UCSD-AML1 (cell line): ENCODE measurements at regions not wholly inside any gene's neighbourhood (a gene's known extent, or its start where the extent isn't known, plus 50 kb on each side); places are given as distances from the start of the nearest gene placed in this dataset.
"Not testable (repeated sequence)": the region's sequence is repeated elsewhere in the genome, so short reads cannot be mapped to it uniquely, and the experiment has no call there.

ENCODE experiments used
- DNase-seq: peaks from one replicate; lab custom pipeline; 2025; ENCODE audit not compliant: unreplicated experiment; lab: John Stamatoyannopoulos, UW

DNA sequence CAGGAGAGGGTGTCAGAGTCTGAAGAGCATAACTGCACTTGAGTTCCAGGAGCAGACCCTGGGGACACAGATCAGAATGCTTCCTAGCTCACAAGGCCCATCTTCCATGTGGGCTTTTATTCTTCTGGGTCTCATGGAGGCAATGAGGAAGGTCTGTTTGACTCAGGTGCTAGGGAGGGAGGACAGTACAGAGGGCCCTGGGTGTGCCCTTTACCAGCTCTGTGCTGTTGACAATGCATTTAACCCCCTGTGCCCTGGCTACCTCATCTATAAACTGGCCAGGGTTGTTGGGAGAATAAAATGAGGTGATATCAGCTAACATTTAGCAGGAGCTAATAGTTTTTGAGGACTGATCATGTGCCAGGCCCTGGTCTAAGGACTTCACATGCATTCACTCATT is 318.0 kb downstream of the DMAC1 start:
- DNase-seq = no peak

GRCh38 chr9:7479300-7479699 is 320.3 kb downstream of the DMAC1 start:
- DNase-seq = no peak

GRCh38 chr9:7478646-7479045 is 320.9 kb downstream of the DMAC1 start:
- no peak for DNase-seq

DNA sequence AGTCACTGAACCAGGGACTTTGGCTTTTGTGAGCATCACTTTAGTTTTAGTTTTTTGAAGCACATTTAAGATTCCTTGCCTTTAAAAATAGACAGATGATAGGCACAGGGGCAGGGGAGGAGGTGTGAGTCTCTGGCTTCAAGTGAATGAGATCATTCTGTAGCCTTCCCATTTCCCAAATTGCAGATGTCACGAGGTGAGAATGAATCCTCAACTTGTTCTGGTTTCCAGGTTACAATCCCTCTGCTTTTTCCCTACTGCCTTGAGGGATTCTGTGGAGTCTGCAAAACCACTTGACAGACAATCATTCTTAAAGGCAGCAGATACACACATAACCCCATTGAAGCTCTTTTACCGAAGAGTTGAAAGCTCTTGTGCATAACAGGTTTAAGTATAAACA is 332.4 kb downstream of the DMAC1 start:
- DNase-seq = no peak

DNA sequence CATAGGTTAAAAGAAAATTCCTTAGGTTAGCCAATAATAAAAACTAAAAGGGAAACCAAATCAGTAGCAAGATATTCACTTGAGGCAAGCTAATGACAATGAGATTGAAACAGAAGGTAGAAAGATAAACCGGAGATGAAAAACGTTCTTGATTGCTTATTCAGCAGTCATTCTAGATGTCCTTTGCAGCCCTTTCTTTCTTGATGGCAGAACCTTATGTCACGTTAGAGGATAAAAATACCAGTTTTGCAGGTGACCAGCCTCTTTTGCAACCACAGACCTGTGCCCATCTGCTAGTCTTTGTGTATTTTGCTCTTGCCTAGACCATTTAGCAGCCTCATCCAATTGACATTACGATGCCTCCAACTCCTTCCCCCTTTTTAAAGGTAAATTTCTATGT is 337.8 kb downstream of the DMAC1 start:
- DNase-seq = no peak

GRCh38 chr9:7456793-7457530 is 342.6 kb downstream of the DMAC1 start:
- no peak for DNase-seq

DNA sequence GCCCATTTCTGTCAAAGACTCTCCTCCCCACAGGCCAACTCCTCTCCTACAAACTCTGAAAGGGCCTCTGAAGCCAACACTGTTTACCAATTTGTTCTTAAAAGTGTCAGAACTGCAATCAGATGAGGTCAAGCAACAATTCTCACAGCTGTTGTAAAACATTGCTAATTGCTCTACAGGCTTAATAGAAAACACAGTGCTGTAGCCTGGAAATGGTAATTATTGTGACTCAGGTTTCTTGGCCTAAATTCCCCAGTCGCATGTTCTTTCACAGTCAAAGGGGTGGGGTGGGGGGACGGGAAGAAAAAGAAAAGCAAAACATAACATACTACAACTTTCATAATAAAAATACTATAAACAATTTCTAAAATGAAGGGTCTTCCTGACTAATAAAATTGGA is 343.2 kb downstream of the DMAC1 start:
- DNase-seq = no peak

- no peak for DNase-seq
Observed at GRCh38 chr9:7454624-7455023, 345.0 kb downstream of the DMAC1 start.

DNA sequence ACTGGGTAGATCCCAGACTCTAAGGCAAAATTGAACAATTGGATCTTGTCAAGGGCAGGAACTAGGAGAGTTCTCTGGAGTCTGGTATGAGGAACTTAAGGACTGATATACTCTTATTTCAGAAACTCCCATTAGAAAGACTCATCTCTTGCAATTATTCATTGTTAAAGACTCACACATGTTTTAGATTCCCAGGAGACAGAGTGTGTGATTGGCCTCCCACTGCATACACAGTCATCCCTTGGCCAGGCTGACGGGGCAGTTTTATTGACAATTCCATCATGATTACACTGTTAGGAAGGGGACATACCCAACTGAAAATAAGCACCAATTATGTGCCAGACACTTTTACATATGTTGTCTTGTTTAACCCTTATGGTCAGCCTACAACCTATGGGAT is 347.2 kb downstream of the DMAC1 start:
- no peak for DNase-seq

DNA sequence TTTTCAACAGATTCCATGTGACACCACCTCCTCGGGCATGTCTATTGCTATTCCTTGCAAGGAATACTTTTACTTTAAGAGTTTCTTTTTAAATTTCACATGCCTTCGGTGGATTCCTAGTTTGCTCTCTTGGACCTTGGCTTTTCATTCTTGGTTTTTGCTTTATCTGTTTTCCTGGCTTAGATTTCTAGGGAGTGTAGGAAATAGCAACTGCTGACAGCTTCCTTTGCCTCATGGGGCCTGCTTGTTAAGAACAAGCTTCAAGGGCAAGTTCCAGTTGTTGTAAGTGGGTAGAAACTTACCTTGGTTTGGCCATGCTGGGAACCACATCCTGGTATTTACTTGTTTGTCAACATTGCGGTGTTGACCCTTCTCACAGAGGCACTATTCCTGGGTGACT is 348.5 kb downstream of the DMAC1 start:
- no peak for DNase-seq

DNA sequence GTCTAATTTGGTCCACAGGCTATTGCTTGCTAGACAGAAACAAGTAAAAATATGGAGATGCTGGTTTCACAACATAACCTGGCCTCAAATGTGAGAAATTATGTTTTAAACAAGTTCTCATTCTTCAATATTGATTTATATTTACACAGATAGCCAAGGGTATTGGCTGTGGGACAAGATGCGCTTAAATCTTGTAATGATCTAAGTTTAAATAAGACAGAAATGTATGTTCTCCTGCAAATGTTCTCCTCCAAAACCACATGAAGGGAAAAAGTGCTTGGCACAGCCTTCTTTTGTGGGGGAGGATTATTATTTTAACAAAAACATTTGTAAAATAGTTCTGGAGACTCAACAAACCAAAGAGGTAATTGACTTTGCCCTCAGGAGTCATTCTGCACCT is 356.0 kb downstream of the DMAC1 start:
- no peak for DNase-seq

GRCh38 chr9:7439355-7439995 is 360.1 kb downstream of the DMAC1 start:
- no peak for DNase-seq

DNA sequence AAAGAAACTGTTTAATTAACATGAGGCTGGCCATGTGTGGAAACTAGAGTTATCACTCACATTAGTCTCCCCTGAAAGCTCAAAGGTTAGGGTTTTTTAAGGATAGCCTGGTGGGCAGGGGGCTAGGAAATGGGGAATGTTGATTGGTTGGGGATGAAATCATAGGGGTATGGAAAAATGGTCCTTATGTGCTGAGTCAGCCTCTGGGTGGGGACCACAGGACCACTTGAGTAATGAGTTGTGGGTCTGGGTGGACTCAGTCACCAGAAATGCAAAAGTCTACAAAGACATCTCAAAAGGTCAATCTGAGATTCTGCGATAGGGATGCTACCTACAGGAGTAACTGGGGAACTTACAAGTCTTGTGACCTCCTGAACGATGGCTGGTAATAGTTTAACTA is 362.8 kb downstream of the DMAC1 start:
- DNase-seq = no peak

- no peak for DNase-seq
Observed at GRCh38 chr9:7433508-7434292, 365.9 kb downstream of the DMAC1 start.

- no peak for DNase-seq
Observed at GRCh38 chr9:7432989-7433388, 366.6 kb downstream of the DMAC1 start.

DNA sequence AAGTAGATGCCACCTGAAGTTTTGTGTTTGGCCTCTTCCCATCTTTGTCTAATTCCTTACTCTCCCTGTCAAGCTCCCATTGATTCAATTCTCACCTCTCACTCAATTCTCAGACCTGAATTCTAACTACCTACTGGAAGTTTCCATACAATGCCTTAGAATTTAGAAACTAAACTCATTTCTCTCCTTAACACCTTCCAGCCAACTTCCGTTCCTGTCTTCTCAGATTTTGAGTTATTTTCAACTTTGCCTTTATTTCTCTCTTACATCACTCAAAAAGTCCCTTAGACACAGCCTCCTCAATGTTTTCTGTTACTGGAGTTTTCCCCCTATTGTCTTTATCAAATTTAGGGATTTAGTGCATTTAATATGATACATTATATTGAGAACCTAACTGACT is 382.2 kb downstream of the DMAC1 start:
- not testable (repeated sequence) for DNase-seq

GRCh38 chr9:7415836-7416235 is 383.7 kb downstream of the DMAC1 start:
- DNase-seq = no peak

DNA sequence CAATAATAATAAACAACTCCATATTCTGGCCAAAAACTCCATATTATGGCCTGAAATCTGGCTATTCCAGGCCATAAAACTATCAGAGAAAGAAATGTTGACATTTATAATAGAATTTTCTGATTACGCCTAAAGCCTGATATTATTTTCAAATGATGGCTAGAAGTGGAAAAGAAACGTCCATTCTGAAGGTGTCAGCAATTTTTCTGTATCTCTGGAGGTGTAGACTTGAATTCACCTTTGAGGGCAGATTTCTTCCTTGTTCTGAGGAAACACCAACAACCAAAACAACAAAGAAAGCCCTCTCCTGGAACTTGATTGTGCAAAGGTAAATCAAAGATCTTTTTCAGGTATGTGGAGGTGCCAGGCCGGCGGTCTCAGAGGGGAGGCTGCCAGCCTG is 390.7 kb downstream of the DMAC1 start:
- DNase-seq = no peak

DNA sequence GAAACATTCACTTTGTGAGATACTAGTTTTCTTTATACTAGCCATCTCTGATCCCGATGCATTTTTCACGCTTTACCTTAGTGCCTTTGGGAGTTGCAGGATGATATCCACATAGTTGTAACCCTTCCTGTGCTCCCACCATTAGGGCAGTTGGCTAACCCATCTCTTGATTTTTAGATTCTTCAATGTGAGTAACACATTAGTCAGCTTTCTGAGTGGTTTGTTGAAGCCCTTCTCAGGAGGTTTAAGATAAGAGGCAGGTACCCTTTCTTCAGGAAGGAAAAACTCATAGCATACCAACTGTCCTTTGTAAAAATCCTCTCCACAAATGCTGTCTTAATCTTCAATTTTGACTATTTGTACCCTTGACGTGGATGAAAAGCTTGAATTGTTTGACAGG is 392.3 kb downstream of the DMAC1 start:
- no peak for DNase-seq

- DNase-seq = no peak
Observed at GRCh38 chr9:7405924-7406604, 393.5 kb downstream of the DMAC1 start.

DNA sequence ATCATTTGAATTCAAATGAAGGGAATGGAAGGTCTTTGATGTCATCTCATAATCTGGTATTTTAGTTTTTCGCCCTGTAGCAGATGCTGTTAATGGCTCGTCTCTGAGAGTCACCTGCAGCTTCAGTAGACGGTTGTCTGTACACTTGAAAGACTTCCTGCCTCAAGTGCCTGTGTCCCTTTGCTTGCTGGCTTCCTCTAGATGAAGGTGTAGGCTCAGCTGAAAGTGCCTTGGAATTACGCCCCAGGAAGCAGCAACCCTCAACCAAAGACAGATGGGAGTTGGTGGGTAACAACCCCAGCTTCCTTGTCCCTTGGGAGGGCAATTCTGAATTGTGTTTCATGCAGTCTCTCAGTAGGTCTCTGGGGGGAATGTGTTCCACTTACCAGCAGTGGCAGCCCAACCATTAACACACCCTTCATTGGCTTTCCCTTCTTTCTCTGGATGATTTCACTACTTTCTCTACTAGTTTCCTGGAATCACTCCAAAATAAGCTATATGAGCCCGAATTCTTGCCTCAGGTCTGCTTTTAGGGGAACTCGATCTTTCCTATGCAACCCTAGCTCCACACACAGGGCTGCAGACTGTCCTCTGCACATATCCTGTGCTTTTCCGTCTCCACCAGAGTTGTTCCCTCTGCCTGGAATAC is 395.6 kb downstream of the DMAC1 start:
- no peak for DNase-seq
